Stomach (tissue), 8 donors: ENCODE measurements at regions not wholly inside any gene's neighbourhood (a gene's known extent, or its start where the extent isn't known, plus 50 kb on each side); places are given as distances from the start of the nearest gene placed in this dataset.

Source experiments
- DNase-seq, 2 donors: peaks; one replicate each; pipeline versions ENCODE4 v3.0.0 to v3.0.0-alpha.2; 2013 to 2019
- H3K27ac ChIP-seq, 5 donors: fragments of 200-600 bp in 4 of 5; sonication (generic) in 4 of 5; one replicate each; pipeline ENCODE4 v1.5.1; 2013 to 2019; ENCODE audit warnings: mild to moderate bottlenecking in 1 of 5, moderate library complexity in 1 of 5
- H3K27me3 ChIP-seq, 3 donors: fragments of 200-600 bp; sonication (generic); one replicate each; pipeline ENCODE4 v1.5.1; 2017 to 2019; ENCODE audit warnings: mixed run types in 1 of 3
- H3K36me3 ChIP-seq, 4 donors: fragments of 200-600 bp; sonication (generic); 1 replicate in 3 of 4; 2 replicates in 1 of 4; pipeline ENCODE4 v1.5.1; 2016 to 2019
- H3K4me1 ChIP-seq, 4 donors: fragments of 200-600 bp; sonication (generic); one replicate each; pipeline ENCODE4 v1.5.1; 2016 to 2019
- H3K4me3 ChIP-seq, 4 donors: fragments of 200-600 bp; sonication (generic) in 3 of 4; one replicate each; pipeline ENCODE4 v1.5.1; 2016 to 2019; ENCODE audit warnings: mild to moderate bottlenecking in 1 of 4
- H3K9me3 ChIP-seq, 4 donors: fragments of 200-600 bp; sonication (generic); one replicate each; pipeline ENCODE4 v1.5.1; 2016 to 2019
- EP300 ChIP-seq: sonication (generic); formaldehyde crosslinking; IDR thresholded peaks from one replicate; pipeline ENCODE4 v1.6.1; 2017; ENCODE audit warnings: antibody characterized with exemption
- POLR2A ChIP-seq, 4 donors: fragments of 450-650 bp; IDR thresholded peaks; one replicate each; pipeline ENCODE4 v1.6.1; 2016; ENCODE audit warnings: antibody characterized with exemption in 4 of 4, control low read depth in 2 of 4, mild to moderate bottlenecking in 1 of 4, moderate library complexity in 1 of 4
- POLR2AphosphoS5 ChIP-seq, 3 donors: sonication (generic); formaldehyde crosslinking; IDR thresholded peaks; one replicate each; pipeline ENCODE4 v1.6.1; 2016; ENCODE audit warnings: antibody characterized with exemption in 3 of 3
- WGBS, 5 donors: extraction: QIAGEN DNeasy Blood & Tissue Kit in 3 of 5; methylation state at CpG; one replicate each; pipeline versions ENCODE4 v1.1.5 to v1.1.7; 2013 to 2018; 5-methylcytosine and 5-hydroxymethylcytosine counted together
- intact Hi-C: fragments of 100-400 bp; cut with DNase I; formaldehyde crosslinking; loops from one replicate; pipeline ENCODE4 v1.15.1; 2023; ENCODE audit warnings: low total_unique reads
- TF ChIP-seq, protein P1 (sequence below), 7 experiments: fragments of 450-650 bp in 4 of 7; fragments of 200-600 bp in 3 of 7; sonication (generic) in 3 of 7; IDR thresholded peaks; one replicate each; pipeline ENCODE4 v1.5.1; 2016 to 2019; ENCODE audit warnings: antibody characterized with exemption in 7 of 7, control low read depth in 2 of 7, mild to moderate bottlenecking in 1 of 7
- donor health status: healthy with polysubstance abuse.
- donor health status: Bipolar disorder and iron deficiency.
- donor health status: healthy.

- DNase-seq = no peak
- WGBS, 5 donors = 71 to 78% (median 73%) methylated on average over 2 of the region's 2 CpGs
- no peaks in the 10 kb centered on the region for H3K36me3 ChIP-seq
- H3K4me1 ChIP-seq = no peaks in the 10 kb centered on the region
- no peak overlapping the region for H3K27ac ChIP-seq
- no peak overlapping the region for H3K4me3 ChIP-seq
- no peaks in the 10 kb centered on the region for H3K9me3 ChIP-seq
- no peaks in the 10 kb centered on the region for H3K27me3 ChIP-seq
- intact Hi-C loops = no loop called here
- no peak for TF ChIP-seq EP300
- TF ChIP-seq, protein P1, sequence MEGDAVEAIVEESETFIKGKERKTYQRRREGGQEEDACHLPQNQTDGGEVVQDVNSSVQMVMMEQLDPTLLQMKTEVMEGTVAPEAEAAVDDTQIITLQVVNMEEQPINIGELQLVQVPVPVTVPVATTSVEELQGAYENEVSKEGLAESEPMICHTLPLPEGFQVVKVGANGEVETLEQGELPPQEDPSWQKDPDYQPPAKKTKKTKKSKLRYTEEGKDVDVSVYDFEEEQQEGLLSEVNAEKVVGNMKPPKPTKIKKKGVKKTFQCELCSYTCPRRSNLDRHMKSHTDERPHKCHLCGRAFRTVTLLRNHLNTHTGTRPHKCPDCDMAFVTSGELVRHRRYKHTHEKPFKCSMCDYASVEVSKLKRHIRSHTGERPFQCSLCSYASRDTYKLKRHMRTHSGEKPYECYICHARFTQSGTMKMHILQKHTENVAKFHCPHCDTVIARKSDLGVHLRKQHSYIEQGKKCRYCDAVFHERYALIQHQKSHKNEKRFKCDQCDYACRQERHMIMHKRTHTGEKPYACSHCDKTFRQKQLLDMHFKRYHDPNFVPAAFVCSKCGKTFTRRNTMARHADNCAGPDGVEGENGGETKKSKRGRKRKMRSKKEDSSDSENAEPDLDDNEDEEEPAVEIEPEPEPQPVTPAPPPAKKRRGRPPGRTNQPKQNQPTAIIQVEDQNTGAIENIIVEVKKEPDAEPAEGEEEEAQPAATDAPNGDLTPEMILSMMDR (IDR thresholded peaks at IDR 0.05) = no peak
- no peak for TF ChIP-seq POLR2AphosphoS5 (IDR thresholded peaks at IDR 0.05)
- TF ChIP-seq POLR2A (IDR thresholded peaks at IDR 0.05) = no peak
These were observed 95.1 kb upstream of the CCNG1 start for GRCh38 chr5:163342306-163342705.

DNA sequence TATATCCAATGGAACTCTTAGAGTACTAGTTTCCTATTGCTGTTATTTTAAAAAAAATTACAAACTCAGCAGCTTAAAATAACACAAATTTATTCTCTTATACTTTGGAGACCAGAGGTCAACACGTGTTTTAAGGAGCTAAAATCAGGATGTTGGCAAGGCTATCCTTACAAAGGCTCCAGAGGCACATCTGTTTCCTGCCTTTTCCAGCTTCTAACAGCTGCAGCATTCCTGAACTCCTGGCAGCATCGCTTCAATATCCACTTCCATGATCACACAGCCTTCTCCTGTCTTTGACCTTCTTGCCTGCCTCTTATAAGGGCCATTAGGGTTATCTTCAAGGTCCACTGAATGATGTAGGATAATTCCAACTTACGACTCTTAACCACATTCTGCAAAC, 92.2 kb upstream of the CCNG1 start:
- TF ChIP-seq POLR2AphosphoS5 (IDR thresholded peaks at IDR 0.05) (no peak), EP300 (no peak), POLR2A (IDR thresholded peaks at IDR 0.05) (no peak)
- TF ChIP-seq, protein P1 (IDR thresholded peaks at IDR 0.05) = no peak
- Histone ChIP-seq H3K4me1 (no peaks in the 10 kb centered on the region), H3K27ac (no peak overlapping the region), H3K36me3 (no peaks in the 10 kb centered on the region), H3K9me3 (no peaks in the 10 kb centered on the region), H3K4me3 (no peak overlapping the region), H3K27me3 (no peaks in the 10 kb centered on the region)
- 30 to 54% (median 31%) methylated on average over 3 of the region's 3 CpGs for WGBS, 5 donors
- intact Hi-C loops = no loop called here
- DNase-seq = peak in 1 of 2 donors; percentile 18

GRCh38 chr5:163347671-163348070, 89.7 kb upstream of the CCNG1 start:
- no peaks in the 10 kb centered on the region for H3K27me3 ChIP-seq
- TF ChIP-seq, protein P1 (IDR thresholded peaks at IDR 0.05) = peak in 5 of 7 experiments; percentile 43 to 71 (median 61)
- TF ChIP-seq EP300 = no peak
- no peak for TF ChIP-seq POLR2A (IDR thresholded peaks at IDR 0.05)
- TF ChIP-seq POLR2AphosphoS5 (IDR thresholded peaks at IDR 0.05) = no peak
- DNase-seq = peak; percentile 53 to 85
- WGBS, 5 donors = 0 to 3% (median 2%) methylated on average over 2 of the region's 2 CpGs
- H3K4me3 ChIP-seq = no peak overlapping the region
- no peaks in the 10 kb centered on the region for H3K9me3 ChIP-seq
- no peak overlapping the region for H3K27ac ChIP-seq
- H3K4me1 ChIP-seq = no peaks in the 10 kb centered on the region
- no peaks in the 10 kb centered on the region for H3K36me3 ChIP-seq
- intact Hi-C loops = no loop called here

GRCh38 chr5:163350083-163350482, 87.3 kb upstream of the CCNG1 start:
- H3K36me3 ChIP-seq = no peaks in the 10 kb centered on the region
- H3K4me1 ChIP-seq = no peaks in the 10 kb centered on the region
- H3K4me3 ChIP-seq = no peak overlapping the region
- intact Hi-C loops = no loop called here
- DNase-seq = no peak
- H3K27ac ChIP-seq = no peak overlapping the region
- no peaks in the 10 kb centered on the region for H3K9me3 ChIP-seq
- 39 to 67% (median 58%) methylated on average over 2 of the region's 2 CpGs for WGBS, 5 donors
- TF ChIP-seq EP300 = no peak
- TF ChIP-seq, protein P1 (IDR thresholded peaks at IDR 0.05) = no peak
- no peak for TF ChIP-seq POLR2A (IDR thresholded peaks at IDR 0.05)
- no peak for TF ChIP-seq POLR2AphosphoS5 (IDR thresholded peaks at IDR 0.05)
- no peaks in the 10 kb centered on the region for H3K27me3 ChIP-seq
